ENCODE measurements at regions not wholly inside any gene's neighbourhood (a gene's known extent, or its start where the extent isn't known, plus 50 kb on each side); places are given as distances from the start of the nearest gene placed in this dataset.

GRCh38 chr3:160154596-160154995 lies 70.6 kb upstream of the C3orf80 start:
- no peak for TF ChIP-seq CTCF (IDR thresholded peaks at IDR 0.05)
- no peak for TF ChIP-seq POLR2AphosphoS5 (IDR thresholded peaks at IDR 0.05)
- no peak for TF ChIP-seq POLR2A (IDR thresholded peaks at IDR 0.05)

All from prostate gland (tissue), 2 donors.